Type B pancreatic cell (in vitro differentiated cells): ENCODE measurements at regions not wholly inside any gene's neighbourhood (a gene's known extent, or its start where the extent isn't known, plus 50 kb on each side); places are given as distances from the start of the nearest gene placed in this dataset.

ENCODE experiments used
- DNase-seq: peaks from one replicate; pipeline ENCODE4 v3.0.0; 2021; ENCODE audit warnings: mixed read lengths; ENCODE audit not compliant: unreplicated experiment; ENCODE audit errors: extremely low spot score
- H3K27ac Mint-ChIP-seq: 2 replicates; pipeline ENCODE4 v1.8.0; 2021; ENCODE audit warnings: mild to moderate bottlenecking, mixed read lengths
- H3K27me3 Mint-ChIP-seq: 2 replicates; pipeline ENCODE4 v1.8.0; 2021; ENCODE audit warnings: mixed read lengths
- H3K36me3 Mint-ChIP-seq: 2 replicates; pipeline ENCODE4 v1.8.0; 2021; ENCODE audit warnings: mixed read lengths
- H3K4me1 Mint-ChIP-seq: one replicate; pipeline ENCODE4 v1.8.0; 2021; ENCODE audit warnings: mixed read lengths; ENCODE audit not compliant: unreplicated experiment
- H3K4me3 Mint-ChIP-seq: 2 replicates; pipeline ENCODE4 v1.8.0; 2021; ENCODE audit warnings: mild to moderate bottlenecking, mixed read lengths
- H3K9me3 Mint-ChIP-seq: 2 replicates; pipeline ENCODE4 v1.8.0; 2021; ENCODE audit warnings: mixed read lengths
- CTCF ChIP-seq: fragments of 200-600 bp; sonication (generic); conservative IDR thresholded peaks from 2 replicates; pipeline ENCODE4 v1.5.0; 2021; ENCODE audit warnings: antibody characterized with exemption, mild to moderate bottlenecking

- no peaks in the 10 kb centered on the region for H3K27me3 Mint-ChIP-seq
- no peaks in the 10 kb centered on the region for H3K4me1 Mint-ChIP-seq
- no peak overlapping the region for H3K27ac Mint-ChIP-seq
- TF ChIP-seq CTCF, result no peak
- DNase-seq, result no peak
- peaks cover 1% of the 10 kb centered on the region for H3K9me3 Mint-ChIP-seq
- H3K4me3 Mint-ChIP-seq, result no peak overlapping the region
- H3K36me3 Mint-ChIP-seq, result no peaks in the 10 kb centered on the region
Measured at GRCh38 chr13:77437267-77437666, 98.2 kb upstream of the SCEL start.

- Mint-ChIP-seq H3K27me3 (no peaks in the 10 kb centered on the region), H3K9me3 (no peaks in the 10 kb centered on the region), H3K4me3 (no peak overlapping the region), H3K36me3 (no peaks in the 10 kb centered on the region), H3K27ac (no peak overlapping the region), H3K4me1 (no peaks in the 10 kb centered on the region)
- no peak for TF ChIP-seq CTCF
- no peak for DNase-seq
Measured at GRCh38 chr13:77434289-77434688, 101.2 kb upstream of the SCEL start.

- no peak for DNase-seq
- Mint-ChIP-seq H3K27ac (no peak overlapping the region), H3K4me1 (no peaks in the 10 kb centered on the region), H3K9me3 (no peaks in the 10 kb centered on the region), H3K36me3 (no peaks in the 10 kb centered on the region), H3K27me3 (no peaks in the 10 kb centered on the region), H3K4me3 (no peak overlapping the region)
- no peak for TF ChIP-seq CTCF
Measured at GRCh38 chr13:77431449-77431848, 104.1 kb upstream of the SCEL start.

GRCh38 chr13:77430377-77430951, 103.6 kb upstream of the MYCBP2 start:
- Mint-ChIP-seq H3K4me1 (no peaks in the 10 kb centered on the region), H3K9me3 (no peaks in the 10 kb centered on the region), H3K27ac (no peak overlapping the region), H3K36me3 (no peaks in the 10 kb centered on the region), H3K27me3 (no peaks in the 10 kb centered on the region), H3K4me3 (no peak overlapping the region)
- TF ChIP-seq CTCF, result no peak
- no peak for DNase-seq

GRCh38 chr13:77429320-77430142, 102.6 kb upstream of the MYCBP2 start:
- H3K27me3 Mint-ChIP-seq, result no peaks in the 10 kb centered on the region
- no peaks in the 10 kb centered on the region for H3K36me3 Mint-ChIP-seq
- H3K4me3 Mint-ChIP-seq, result no peak overlapping the region
- DNase-seq, result no peak
- H3K9me3 Mint-ChIP-seq, result no peaks in the 10 kb centered on the region
- no peak overlapping the region for H3K27ac Mint-ChIP-seq
- no peak for TF ChIP-seq CTCF
- H3K4me1 Mint-ChIP-seq, result no peaks in the 10 kb centered on the region
